HG02763 (cell line): ENCODE measurements at regions not wholly inside any gene's neighbourhood (a gene's known extent, or its start where the extent isn't known, plus 50 kb on each side); places are given as distances from the start of the nearest gene placed in this dataset.
"Not testable (repeated sequence)": the region's sequence is repeated elsewhere in the genome, so short reads cannot be mapped to it uniquely, and the experiment has no call there.

Source experiments
- ATAC-seq: cut with Tn5 transposase; IDR thresholded peaks from one replicate; pipeline ENCODE4 v1.9.1; 2021; ENCODE audit warnings: mild to moderate bottlenecking, moderate library complexity; ENCODE audit not compliant: unreplicated experiment

DNA sequence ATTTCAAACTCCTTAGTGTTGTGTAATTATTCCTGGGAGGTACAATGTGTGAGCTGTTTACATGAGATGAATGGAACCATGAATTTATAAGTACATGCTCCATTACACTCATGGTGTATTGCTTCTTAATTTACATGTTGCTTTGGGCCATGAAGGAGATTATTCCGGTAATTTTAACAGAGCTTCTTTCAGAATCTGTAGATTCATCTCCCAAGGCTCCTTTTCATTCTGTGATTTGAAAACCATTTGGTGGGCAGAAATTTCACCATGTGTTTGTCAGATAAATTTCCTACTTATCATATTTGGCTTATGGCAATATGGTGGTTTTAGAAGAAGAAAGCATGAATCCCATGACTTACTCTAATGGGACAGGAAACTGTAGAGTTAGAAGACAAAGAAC is 421.6 kb upstream of the EYS start:
- ATAC-seq, result no peak

DNA sequence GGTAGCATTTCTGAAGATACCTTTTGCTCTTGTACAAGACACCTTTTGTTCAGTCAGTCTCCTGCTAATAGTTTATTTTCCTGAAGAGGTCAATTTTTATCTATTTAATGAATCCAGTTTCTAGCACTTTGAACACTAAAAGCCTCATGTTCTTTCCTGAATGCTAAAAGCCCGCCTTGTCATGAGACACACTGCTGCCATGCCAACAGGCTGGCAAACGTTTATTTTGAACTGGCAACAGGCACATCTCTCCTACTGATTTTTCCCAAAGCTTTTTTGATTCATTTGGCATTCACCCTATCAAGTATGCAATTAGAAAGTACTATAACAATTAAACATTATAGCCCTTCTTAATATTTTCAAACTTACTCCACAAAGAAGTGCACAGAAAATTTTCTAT is 421.2 kb upstream of the EYS start:
- no peak for ATAC-seq

DNA sequence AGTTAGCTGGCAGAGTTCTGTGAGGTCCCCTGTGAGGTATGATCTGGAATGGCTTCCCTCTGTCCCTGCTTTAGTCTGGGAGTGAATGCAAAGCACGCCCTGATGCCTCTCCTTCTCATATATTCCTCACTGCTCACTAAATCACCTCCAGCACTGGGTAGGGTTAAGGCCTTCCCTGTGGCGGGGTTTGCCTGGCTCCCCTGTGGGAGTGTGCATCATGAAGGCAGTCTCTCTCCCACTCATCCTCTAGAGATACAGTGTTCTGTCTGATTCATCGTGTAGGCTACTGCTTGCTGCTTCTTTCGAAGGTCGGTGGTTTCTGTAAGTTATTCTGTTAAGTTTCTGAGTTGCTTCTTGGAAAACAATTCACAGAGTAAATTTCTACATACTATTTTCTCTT is 420.0 kb upstream of the EYS start:
- no peak for ATAC-seq

DNA sequence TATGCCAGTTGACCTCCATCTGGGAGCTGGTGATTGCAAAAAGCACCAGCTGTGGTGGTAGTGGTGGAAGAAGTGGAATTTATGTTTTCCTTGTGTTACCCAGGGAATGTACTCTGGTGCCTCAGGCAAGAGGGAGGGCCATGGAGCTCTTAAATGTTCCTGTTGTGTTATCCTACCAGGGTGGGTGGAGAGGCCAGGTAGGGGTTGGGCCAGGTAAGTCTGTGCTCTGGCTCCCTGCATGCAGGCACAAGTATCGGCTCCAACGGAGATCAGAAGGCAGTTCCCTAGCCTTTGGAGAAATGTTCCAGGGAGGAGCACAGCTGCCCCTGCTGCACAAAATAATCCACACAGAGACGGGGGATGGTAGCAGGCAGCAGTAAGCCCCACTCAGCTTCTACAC is 419.3 kb upstream of the EYS start:
- ATAC-seq, result no peak

DNA sequence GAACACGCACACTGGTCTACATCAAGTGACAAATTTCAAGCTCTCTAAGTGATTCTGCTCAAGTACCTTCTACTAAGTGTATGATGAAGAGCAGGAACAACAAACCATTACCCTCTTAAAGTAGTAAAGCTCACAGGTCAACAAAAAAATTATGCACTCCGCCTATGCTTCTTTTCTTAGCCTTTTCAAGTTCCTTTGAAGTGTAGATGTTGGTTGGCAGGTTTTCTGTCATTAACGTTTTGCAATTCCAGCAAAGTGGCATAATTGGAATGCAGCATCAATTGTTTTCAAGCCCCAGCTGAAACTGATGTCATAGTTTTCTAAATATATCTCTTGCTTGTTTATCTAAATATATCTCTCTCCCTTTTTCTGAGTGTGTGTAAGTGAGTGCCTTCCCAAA is 396.9 kb upstream of the EYS start:
- ATAC-seq, result no peak

DNA sequence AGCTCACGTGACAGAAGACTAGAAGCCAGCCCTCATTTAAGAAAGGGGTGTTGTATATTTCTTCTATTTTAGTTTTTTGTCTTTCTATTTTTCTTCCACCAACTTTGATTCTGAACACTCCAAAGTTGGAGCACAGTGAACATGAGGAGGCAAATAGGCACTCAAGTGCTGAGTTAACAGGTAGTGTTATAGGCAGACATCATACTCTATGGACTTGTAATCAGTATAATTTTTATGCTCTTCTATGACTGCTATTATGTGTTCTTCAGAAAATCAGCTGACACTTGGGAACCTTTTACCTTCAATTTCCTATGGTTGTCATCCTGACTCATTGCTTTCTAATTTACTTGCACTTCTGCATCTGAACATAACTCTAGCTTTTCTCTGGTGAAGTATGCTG is 396.3 kb upstream of the EYS start:
- ATAC-seq, result no peak

DNA sequence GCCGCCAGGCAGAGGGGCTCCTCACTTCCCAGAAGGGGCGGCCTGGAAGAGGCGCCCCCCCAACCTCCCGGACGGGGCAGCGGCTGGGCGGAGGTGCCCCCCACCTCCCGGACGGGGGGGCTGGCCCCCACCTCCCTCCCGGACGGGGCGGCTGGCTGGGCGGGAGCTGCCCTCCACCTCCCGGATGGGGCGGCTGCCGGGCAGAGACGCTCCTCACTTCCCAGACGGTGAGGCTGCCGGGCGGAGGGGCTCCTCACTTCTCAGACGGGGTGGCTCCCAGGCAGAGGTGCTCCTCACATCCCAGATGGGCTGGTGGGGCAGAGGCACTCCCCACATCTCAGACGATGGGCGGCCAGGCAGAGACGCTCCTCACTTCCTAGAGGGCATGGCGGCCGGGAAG is 389.7 kb upstream of the EYS start:
- ATAC-seq, result no peak

DNA sequence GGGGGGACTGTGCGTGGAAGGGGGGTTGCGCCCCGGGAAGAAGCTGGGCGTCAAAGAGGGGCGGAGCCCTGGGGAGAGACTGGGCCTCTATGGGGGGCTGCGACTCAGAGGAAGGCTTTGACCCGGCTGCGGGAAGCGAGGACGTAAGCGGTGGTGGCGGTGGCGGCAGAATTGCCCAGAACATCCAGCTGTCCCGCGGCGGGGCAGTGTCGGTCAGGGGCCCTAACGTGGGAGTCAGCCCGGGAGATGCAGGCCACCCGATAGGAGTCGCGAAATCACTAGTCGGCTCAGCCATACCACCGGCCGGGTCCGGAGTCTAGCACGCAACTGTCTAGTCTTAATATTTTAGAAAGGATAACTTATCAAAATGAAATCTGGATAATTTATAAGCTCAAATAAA is 387.6 kb upstream of the EYS start:
- no peak for ATAC-seq

DNA sequence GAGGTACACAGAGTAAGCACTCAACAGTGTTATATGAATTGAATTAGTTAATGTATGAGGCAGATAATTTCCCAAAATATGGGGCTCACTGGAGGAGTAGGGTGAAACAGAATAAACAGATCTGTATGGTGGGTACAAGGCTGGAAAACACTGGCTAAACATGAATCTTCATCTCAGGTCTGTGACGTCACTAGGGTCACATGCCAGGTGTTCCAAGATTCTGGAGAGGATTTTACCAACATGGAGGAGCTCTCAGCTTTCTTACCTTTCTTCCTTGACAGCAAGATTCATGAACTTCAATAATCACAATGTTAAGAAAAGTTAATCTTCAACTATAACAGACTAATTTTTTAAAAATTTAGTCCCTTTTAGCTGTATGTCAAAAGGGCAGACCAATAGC is 385.3 kb upstream of the EYS start:
- not testable (repeated sequence) for ATAC-seq

DNA sequence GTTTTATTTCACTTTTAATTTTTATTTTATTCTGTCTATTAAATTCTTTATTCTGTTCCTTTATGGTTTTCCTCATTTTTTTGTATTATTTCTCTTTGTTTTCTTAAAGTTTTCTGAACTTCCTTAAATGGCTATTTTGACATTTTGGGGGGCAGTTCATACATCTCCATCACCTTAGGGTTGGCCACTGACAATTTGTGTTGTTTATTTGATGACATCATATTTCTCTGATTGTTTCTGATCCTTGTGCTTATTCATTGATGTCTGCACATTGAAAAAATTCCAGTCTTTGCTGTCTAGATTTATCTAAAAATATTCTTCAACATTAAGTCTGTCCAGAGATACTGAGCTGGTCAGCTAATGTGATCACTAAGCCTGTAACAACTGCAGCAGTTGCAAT is 379.5 kb upstream of the EYS start:
- no peak for ATAC-seq

DNA sequence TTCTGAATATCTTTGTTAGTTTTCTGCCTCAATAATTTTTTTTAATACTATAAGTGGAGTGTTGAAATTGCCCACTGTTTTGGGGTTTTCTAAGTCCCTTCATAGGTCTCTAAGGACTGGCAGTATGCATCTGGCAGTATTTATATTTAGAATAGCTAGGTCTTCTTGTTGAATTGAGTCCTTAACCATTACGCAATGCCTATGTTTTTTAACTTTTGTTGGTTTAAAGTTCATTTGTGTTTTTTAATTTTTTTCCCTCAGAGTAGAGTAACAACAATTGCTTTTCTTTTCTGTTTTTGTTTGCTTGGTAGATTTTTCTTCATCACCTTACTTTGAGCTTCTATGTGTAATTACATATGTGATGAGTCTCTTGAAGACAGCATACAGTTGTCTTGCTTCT is 375.9 kb upstream of the EYS start:
- ATAC-seq, result no peak

DNA sequence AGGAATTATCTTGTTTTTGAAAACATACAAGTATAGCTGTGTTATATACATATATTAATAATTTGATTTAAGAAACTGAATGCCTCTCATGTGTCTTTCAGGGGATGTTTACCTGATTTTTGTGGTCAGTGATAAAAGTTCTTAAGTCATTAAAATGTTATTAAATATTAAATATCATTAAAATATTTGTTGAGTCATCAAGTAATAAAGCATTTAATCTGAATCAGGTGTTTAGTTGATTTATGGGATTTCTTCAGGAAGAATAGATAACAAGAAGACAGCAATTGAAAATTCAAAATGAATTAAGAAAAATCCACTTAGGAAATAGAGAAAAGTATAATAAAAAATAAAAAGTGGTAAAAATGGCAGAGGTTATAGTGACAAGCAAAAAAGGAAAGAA is 361.9 kb upstream of the EYS start:
- no peak for ATAC-seq

DNA sequence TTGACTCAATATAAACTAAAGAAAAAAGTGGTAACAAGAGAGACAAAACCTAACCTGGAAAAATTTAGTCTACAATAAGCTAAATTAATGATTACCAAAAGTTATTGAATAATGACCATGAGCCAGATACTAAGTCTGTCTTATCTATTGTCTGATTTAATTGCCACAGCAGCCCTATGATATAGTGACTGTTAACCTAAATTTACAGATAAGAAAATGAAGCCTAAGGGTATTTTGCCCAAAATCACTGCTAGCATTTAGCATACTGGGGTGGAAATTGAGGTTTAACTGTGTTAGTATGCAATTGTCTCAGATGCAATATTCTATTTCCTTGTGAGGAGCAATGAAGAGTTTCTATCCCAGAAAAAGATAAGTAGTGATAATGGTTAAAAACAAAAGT is 361.0 kb upstream of the EYS start:
- ATAC-seq, result no peak

DNA sequence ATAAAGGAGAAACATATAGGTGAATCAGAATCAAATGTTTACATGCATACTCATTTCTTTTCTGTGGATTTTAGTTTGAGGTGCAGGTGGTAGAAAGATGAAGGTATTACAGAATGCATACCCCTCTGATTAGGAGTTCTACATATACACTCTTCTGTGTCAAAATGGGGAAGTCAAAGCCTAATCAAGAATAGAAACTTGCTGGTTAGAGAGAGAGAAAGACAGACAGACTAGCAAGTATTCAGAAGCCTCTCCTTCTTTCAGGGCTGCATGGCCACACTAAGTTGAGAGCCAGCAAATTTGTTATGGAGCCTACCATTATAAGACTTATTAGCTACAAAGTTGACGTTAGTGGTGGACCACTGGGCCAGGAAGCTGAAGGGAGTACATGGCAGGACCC is 358.3 kb upstream of the EYS start:
- no peak for ATAC-seq

DNA sequence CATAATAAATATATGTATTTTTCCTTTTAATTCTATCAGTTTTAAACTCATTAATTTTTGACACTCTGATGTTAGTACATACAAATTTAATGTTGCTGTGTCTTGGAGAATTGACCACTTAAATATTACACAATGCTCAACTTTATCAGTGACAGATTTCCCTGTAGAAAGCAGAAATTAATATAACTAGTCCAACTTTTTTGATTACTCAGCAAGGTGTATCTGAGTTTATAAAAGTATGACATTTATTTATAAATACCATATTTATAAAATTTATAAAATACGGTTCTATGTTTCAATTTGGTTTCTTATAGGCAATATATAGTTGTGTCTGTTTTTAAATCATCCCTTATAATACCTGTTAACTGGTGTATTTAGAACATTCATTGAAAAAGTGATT is 350.0 kb upstream of the EYS start:
- ATAC-seq, result no peak

DNA sequence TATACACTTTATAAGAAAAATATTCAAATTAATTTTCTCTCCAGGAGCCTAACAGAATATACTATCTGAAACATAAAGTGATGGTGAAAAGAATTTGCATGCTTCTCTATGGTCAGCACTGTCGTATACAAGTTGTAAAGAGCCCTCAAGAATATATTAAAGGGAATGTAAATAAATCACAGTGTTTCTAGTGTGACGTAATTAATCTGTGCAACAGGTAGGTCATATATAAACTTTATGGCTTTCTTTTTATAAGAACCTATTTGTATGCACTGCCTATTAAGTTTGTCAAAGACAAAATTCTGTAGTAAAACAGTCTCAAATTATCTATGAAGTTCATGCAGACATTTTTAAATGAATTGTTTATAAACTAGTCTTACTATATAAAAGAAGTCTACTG is 347.9 kb upstream of the EYS start:
- ATAC-seq, result no peak

DNA sequence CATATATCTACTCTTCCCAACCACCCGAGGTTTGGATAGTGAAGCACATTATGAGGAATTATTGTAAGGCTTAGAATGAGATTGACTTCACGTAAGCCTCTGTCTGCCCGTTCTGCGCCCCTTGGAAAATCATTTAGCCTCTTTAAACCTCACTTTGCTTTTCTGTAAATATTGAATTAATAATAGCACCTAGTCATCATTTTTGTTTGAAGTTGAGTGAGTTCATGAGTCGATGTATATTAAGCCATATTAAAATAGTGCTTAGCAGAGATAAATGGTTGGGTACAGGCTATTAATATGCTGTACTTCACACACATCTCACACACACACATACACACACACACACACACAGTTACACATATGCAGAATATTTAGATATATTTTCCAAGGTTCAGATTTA is 344.8 kb upstream of the EYS start:
- no peak for ATAC-seq

DNA sequence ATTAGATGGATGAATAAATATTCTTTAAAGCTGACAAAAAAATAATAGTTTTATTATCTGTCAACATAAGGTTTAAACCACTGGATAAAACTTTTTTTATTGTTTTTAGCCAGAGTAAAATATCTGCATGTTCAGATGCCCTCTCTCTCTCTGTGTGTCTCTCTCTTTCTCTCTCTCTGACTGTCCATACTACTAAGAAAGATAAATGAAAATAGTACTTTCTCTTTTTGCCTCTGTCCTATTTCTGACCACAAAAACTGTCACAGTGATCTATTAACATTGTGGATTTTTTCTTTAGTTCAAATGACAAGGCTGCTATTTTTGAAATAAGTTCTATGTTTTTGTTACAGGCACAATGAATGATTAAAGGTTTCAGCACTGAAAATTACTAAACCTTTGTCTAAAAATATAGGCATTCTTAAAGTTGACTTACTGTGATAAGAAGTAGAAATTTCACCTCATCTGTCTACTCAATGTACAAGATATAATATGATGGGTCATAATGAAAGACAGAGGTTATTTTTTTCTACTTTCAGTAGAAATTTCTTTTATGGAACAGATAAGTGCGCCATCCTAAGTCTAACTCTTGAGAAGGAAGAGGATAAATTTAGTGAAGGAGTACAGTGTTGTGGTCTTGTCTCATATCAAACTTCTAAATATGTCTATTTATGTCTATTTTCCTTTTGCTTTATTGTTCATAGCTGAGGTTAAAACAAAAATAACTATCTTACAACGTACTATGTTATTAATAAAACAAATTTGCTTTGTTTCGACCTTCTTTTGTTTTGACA is 341.9 kb upstream of the EYS start:
- no peak for ATAC-seq

DNA sequence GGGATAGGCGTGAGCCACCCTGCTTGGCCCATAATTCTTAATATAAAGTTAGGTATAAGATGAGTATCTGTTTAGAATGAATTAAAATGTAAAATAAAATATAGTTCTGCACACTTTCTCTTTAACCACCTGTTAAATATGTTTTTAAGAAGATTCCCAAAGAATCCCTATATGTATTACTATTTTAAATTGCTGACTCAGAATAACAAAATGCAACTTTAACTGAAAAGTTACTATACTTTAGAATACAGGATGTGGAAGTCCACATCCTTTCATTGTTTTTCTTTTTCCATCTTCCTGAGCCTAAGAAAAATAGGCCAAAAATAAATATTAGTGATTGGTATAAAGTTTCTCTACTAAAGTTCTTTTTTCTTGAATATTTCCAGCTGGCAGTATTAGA is 325.6 kb upstream of the EYS start:
- ATAC-seq, result no peak

DNA sequence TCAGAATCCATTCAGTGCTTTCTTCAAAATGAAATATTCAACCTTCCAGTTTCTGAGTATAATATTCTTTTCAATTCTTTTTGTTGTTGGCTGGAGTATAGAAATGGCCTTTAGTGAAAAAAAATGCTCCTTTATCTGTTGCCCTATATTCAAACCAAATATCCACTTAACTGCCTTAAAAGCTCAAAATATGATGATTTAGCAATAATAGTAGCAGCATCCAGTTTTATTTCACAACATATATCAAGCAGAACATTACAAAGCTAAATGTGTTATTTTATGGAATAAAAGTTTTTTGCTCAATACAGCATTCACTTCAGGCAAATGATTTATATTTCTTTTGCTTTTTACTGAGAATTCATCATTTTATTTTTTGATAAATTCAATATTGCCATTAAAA is 322.4 kb upstream of the EYS start:
- no peak for ATAC-seq

DNA sequence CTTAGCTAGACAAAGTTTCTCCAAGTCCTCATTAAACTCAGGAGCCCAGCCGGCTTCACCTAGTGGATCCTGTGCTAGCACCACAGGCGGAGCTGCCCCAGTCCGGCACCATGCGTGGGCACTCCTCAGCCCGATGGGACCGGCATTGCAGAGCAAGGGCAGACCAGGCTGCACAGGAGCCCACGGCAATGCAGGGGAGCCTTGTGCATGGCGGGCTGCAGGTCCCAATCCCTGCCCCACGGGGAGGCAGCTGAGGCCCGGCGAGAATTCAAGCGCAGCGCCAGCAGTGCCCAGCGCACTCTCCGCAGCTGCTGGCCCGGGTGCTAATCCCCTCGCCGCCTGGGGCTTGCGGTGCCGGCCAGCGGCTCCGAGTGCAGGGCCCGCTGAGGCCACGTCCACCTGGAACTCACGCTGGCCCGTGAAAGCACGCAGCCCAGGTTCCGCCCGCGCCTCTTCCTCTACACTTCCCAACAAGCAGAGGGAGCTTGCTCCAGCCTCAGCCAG is 292.3 kb upstream of the EYS start:
- no peak for ATAC-seq

DNA sequence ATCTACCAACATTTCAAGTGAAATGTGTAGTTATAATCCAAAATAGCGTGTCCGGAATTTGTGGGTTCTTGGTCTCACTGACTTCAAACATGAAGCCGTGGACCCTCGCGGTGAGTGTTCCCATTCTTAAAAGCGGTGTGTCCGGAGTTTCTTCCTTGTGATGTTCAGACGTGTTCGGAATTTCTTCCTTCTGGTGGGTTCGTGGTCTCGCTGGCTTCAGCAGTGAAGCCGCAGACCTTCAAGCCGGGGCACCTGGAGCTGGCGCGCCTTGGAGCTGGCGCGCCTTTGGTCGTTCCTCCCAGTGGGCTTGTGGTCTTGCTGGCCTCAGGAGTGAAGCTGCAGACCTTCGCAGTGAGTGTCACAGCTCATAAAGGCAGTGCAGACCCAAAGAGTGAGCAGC is 291.5 kb upstream of the EYS start:
- no peak for ATAC-seq

DNA sequence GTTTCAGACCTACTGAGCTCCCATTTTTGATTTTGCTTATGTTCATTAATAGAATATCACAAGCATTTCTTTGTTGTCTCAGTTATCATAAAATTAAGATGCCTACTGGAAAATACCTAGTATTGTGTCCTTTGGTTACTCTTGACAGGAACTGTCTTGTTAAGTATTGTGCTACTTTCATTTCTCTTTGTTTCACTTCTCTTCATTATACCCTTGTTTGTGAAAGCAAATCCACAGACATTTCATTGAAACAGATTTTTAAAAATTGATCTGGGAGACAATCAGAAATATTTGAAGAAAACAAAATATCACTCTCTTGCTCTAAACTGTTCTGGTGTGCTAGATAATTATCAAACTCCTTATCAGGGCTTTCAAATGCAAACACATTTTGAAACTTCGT is 290.5 kb upstream of the EYS start:
- no peak for ATAC-seq
